ENCODE measurements at regions not wholly inside any gene's neighbourhood (a gene's known extent, or its start where the extent isn't known, plus 50 kb on each side); places are given as distances from the start of the nearest gene placed in this dataset.

GRCh38 chr12:19967001-19967400 lies 401.3 kb upstream of the PDE3A start:
- ATAC-seq, result no peak
- no peak for TF ChIP-seq TCF4 (CRISPR knock-in tag; IDR thresholded peaks at IDR 0.05; ENCODE audit: borderline replicate concordance)
- TF ChIP-seq TOX (CRISPR knock-in tag; IDR thresholded peaks at IDR 0.05; ENCODE audit: borderline replicate concordance), result no peak
- no peak for TF ChIP-seq TSHZ2 (CRISPR knock-in tag; IDR thresholded peaks at IDR 0.05)
- no peak for TF ChIP-seq ZC3H10 (CRISPR knock-in tag; IDR thresholded peaks at IDR 0.05)
- TF ChIP-seq ISL1 (CRISPR knock-in tag; IDR thresholded peaks at IDR 0.05), result no peak
- no peak for TF ChIP-seq RARB (CRISPR knock-in tag; IDR thresholded peaks at IDR 0.05)
- TF ChIP-seq OSR1 (CRISPR knock-in tag; IDR thresholded peaks at IDR 0.05), result no peak
- TF ChIP-seq SNAI2 (CRISPR knock-in tag; IDR thresholded peaks at IDR 0.05), result no peak
- TF ChIP-seq PATZ1 (CRISPR knock-in tag; IDR thresholded peaks at IDR 0.05; ENCODE audit: borderline replicate concordance), result no peak
- TF ChIP-seq POU6F1 (CRISPR knock-in tag; IDR thresholded peaks at IDR 0.05; ENCODE audit: borderline replicate concordance, low read depth), result no peak

GRCh38 chr12:19967431-19967830 lies 400.9 kb upstream of the PDE3A start:
- TF ChIP-seq ISL1 (CRISPR knock-in tag; IDR thresholded peaks at IDR 0.05), result peak; percentile 52; the same call in 1 of the 2 replicates
- TF ChIP-seq PATZ1 (CRISPR knock-in tag; IDR thresholded peaks at IDR 0.05; ENCODE audit: borderline replicate concordance), result no peak

GRCh38 chr12:19970116-19970515 lies 398.2 kb upstream of the PDE3A start:
- ATAC-seq, result peak; percentile 64
- TF ChIP-seq ZFP30 (CRISPR knock-in tag; IDR thresholded peaks at IDR 0.05) (no peak), CSDC2 (CRISPR knock-in tag; IDR thresholded peaks at IDR 0.05) (peak; percentile 62; the same call in 1 of the 2 replicates), TCF4 (CRISPR knock-in tag; IDR thresholded peaks at IDR 0.05; ENCODE audit: borderline replicate concordance) (peak; percentile 96), BACH2 (CRISPR knock-in tag; IDR thresholded peaks at IDR 0.05; ENCODE audit: borderline replicate concordance) (no peak), TOX (CRISPR knock-in tag; IDR thresholded peaks at IDR 0.05; ENCODE audit: borderline replicate concordance) (peak; percentile 28; the same call in 1 of the 2 replicates), GLIS3 (CRISPR knock-in tag; IDR thresholded peaks at IDR 0.05) (peak; percentile 94; the same call in 1 of the 2 replicates), ZNF565 (CRISPR knock-in tag; conservative IDR thresholded peaks at IDR 0.05; ENCODE audit: low read depth) (no peak), ZNF70 (CRISPR knock-in tag; IDR thresholded peaks at IDR 0.05) (0 out of 2 replicates have a peak, but pooled peaks have one; percentile 21), ISL1 (CRISPR knock-in tag; IDR thresholded peaks at IDR 0.05) (peak; percentile 98), TSHZ2 (CRISPR knock-in tag; IDR thresholded peaks at IDR 0.05) (peak; percentile 99), ESRRG (CRISPR knock-in tag; IDR thresholded peaks at IDR 0.05) (peak; percentile 85; the same call in 1 of the 2 replicates), OSR1 (CRISPR knock-in tag; IDR thresholded peaks at IDR 0.05) (no peak), CSRNP3 (CRISPR knock-in tag; IDR thresholded peaks at IDR 0.05) (peak; percentile 90), PATZ1 (CRISPR knock-in tag; IDR thresholded peaks at IDR 0.05; ENCODE audit: borderline replicate concordance) (peak; percentile 85; the same call in 1 of the 2 replicates), ZFP3 (CRISPR knock-in tag; IDR thresholded peaks at IDR 0.05) (peak; percentile 62; the same call in 1 of the 2 replicates), ZNF8 (CRISPR knock-in tag; IDR thresholded peaks at IDR 0.05) (peak; percentile 33; the same call in 1 of the 2 replicates), PPARA (CRISPR knock-in tag; IDR thresholded peaks at IDR 0.05; ENCODE audit: borderline replicate concordance) (no peak), ARNTL (CRISPR knock-in tag; IDR thresholded peaks at IDR 0.05; ENCODE audit: borderline replicate concordance, low read depth) (no peak)

More at GRCh38 chr12:19967431-19967830, 400.9 kb upstream of the PDE3A start:
- ATAC-seq, result peak; percentile 92

Measured in SK-N-SH treated with all-trans-retinoic acid at 6 μM for 48 hours (cell line).